ENCODE measurements at regions not wholly inside any gene's neighbourhood (a gene's known extent, or its start where the extent isn't known, plus 50 kb on each side); places are given as distances from the start of the nearest gene placed in this dataset.
A peak's percentile ranks its signal among the peaks of the same experiment; 100 is the strongest.

GRCh38 chr4:20338841-20339240 lies 87.1 kb downstream of the SLIT2 start:
- TF ChIP-seq EZH2 (IDR thresholded peaks at IDR 0.05) (no peak), CTCF (IDR thresholded peaks at IDR 0.05) (no peak), EZH2phosphoT487 (IDR thresholded peaks at IDR 0.05) (no peak)
- H3K27ac ChIP-seq: no peak overlapping the region
- H3K27me3 Mint-ChIP-seq (ENCODE audit: insufficient read depth, low read depth): peaks cover 7% of the 10 kb centered on the region
- H3K4me2 ChIP-seq: no peak overlapping the region
- no peak overlapping the region for H2AFZ ChIP-seq (replicated peaks)
- no peak overlapping the region for H3K27ac Mint-ChIP-seq
- no peaks in the 10 kb centered on the region for H3K9me3 ChIP-seq (ENCODE audit: low read depth)
- no peaks in the 10 kb centered on the region for H3K79me2 ChIP-seq (ENCODE audit: low read depth)
- H3F3A ChIP-seq (ENCODE audit: low read depth): no peaks in the 10 kb centered on the region
- peaks cover 31% of the 10 kb centered on the region for H3K36me3 Mint-ChIP-seq
- no peak overlapping the region for H3K4me3 ChIP-seq
- H3K27me3 ChIP-seq: no peaks in the 10 kb centered on the region
- H3K9ac ChIP-seq: no peak overlapping the region
- no peak overlapping the region for H3K4me3 Mint-ChIP-seq
- H3K36me3 ChIP-seq: no peaks in the 10 kb centered on the region
- peaks cover 18% of the 10 kb centered on the region for H3K4me1 Mint-ChIP-seq
- H4K20me1 ChIP-seq (ENCODE audit: low read depth): no peaks in the 10 kb centered on the region
- DNase-seq (ENCODE audit: low spot score): no peak
- peaks cover 19% of the 10 kb centered on the region for H3K9me3 Mint-ChIP-seq
- H3K4me1 ChIP-seq: peaks cover 12% of the 10 kb centered on the region

GRCh38 chr4:20341134-20341738 lies 89.5 kb downstream of the SLIT2 start:
- no peaks in the 10 kb centered on the region for H3K27me3 ChIP-seq
- Mint-ChIP-seq H3K27me3 (ENCODE audit: insufficient read depth, low read depth) (peaks cover 6% of the 10 kb centered on the region), H3K36me3 (peaks cover 27% of the 10 kb centered on the region), H3K4me1 (peaks cover 14% of the 10 kb centered on the region), H3K27ac (peak overlapping the region; percentile 38), H3K4me3 (no peak overlapping the region), H3K9me3 (peaks cover 16% of the 10 kb centered on the region)
- H3K4me1 ChIP-seq: peaks cover 8% of the 10 kb centered on the region
- H3K27ac ChIP-seq: no peak overlapping the region
- no peak overlapping the region for H2AFZ ChIP-seq (replicated peaks)
- H3K4me2 ChIP-seq: no peak overlapping the region
- no peak overlapping the region for H3K9ac ChIP-seq
- no peak for DNase-seq (ENCODE audit: low spot score)
- no peaks in the 10 kb centered on the region for H3K79me2 ChIP-seq (ENCODE audit: low read depth)
- no peaks in the 10 kb centered on the region for H3K36me3 ChIP-seq
- TF ChIP-seq CTCF (IDR thresholded peaks at IDR 0.05): no peak
- TF ChIP-seq EZH2 (IDR thresholded peaks at IDR 0.05): no peak
- TF ChIP-seq EZH2phosphoT487 (IDR thresholded peaks at IDR 0.05): no peak
- no peaks in the 10 kb centered on the region for H3K9me3 ChIP-seq (ENCODE audit: low read depth)
- no peak overlapping the region for H3K4me3 ChIP-seq
- no peaks in the 10 kb centered on the region for H4K20me1 ChIP-seq (ENCODE audit: low read depth)
- H3F3A ChIP-seq (ENCODE audit: low read depth): no peaks in the 10 kb centered on the region

GRCh38 chr4:20347531-20347930 lies 95.8 kb downstream of the SLIT2 start:
- Mint-ChIP-seq H3K4me1 (peaks cover 15% of the 10 kb centered on the region), H3K36me3 (peaks cover 19% of the 10 kb centered on the region), H3K4me3 (no peak overlapping the region), H3K9me3 (no peaks in the 10 kb centered on the region), H3K27ac (no peak overlapping the region), H3K27me3 (ENCODE audit: insufficient read depth, low read depth) (no peaks in the 10 kb centered on the region)
- Histone ChIP-seq H2AFZ (replicated peaks) (no peak overlapping the region), H3K4me3 (no peak overlapping the region), H3K9me3 (ENCODE audit: low read depth) (no peaks in the 10 kb centered on the region), H3K79me2 (ENCODE audit: low read depth) (no peaks in the 10 kb centered on the region), H4K20me1 (ENCODE audit: low read depth) (no peaks in the 10 kb centered on the region), H3K4me2 (no peak overlapping the region), H3K4me1 (peaks cover 3% of the 10 kb centered on the region), H3K27ac (no peak overlapping the region), H3K36me3 (no peaks in the 10 kb centered on the region), H3K27me3 (no peaks in the 10 kb centered on the region), H3K9ac (no peak overlapping the region), H3F3A (ENCODE audit: low read depth) (no peaks in the 10 kb centered on the region)
- TF ChIP-seq EZH2phosphoT487 (IDR thresholded peaks at IDR 0.05) (no peak), EZH2 (IDR thresholded peaks at IDR 0.05) (no peak), CTCF (IDR thresholded peaks at IDR 0.05) (no peak)
- DNase-seq (ENCODE audit: low spot score): no peak
